ENCODE measurements at regions not wholly inside any gene's neighbourhood (a gene's known extent, or its start where the extent isn't known, plus 50 kb on each side); places are given as distances from the start of the nearest gene placed in this dataset.
A peak's percentile ranks its signal among the peaks of the same experiment; 100 is the strongest.

- H3K27ac Mint-ChIP-seq: no peak overlapping the region
- H3K9me3 Mint-ChIP-seq: peaks cover 12% of the 10 kb centered on the region
- H3K27me3 Mint-ChIP-seq: peaks cover 13% of the 10 kb centered on the region
- DNase-seq: no peak
- H3K4me3 Mint-ChIP-seq: no peak overlapping the region
- no peaks in the 10 kb centered on the region for H3K4me1 Mint-ChIP-seq
- no peaks in the 10 kb centered on the region for H3K36me3 Mint-ChIP-seq (ENCODE audit: low read depth)
- intact Hi-C loops (cut with micrococcal nuclease): no loop called here
These were observed 51.3 kb upstream of the PTPN3 start for GRCh38 chr9:109549386-109549785.

- H3K27me3 Mint-ChIP-seq: peaks cover 16% of the 10 kb centered on the region
- H3K36me3 Mint-ChIP-seq (ENCODE audit: low read depth): no peaks in the 10 kb centered on the region
- intact Hi-C loops (cut with micrococcal nuclease): no loop called here
- H3K9me3 Mint-ChIP-seq: peaks cover 12% of the 10 kb centered on the region
- no peaks in the 10 kb centered on the region for H3K4me1 Mint-ChIP-seq
- no peak overlapping the region for H3K27ac Mint-ChIP-seq
- no peak overlapping the region for H3K4me3 Mint-ChIP-seq
- DNase-seq: no peak
These were observed 53.5 kb upstream of the PTPN3 start for GRCh38 chr9:109551651-109552050.

- intact Hi-C loops (cut with micrococcal nuclease): no loop called here
- no peak for DNase-seq
- H3K36me3 Mint-ChIP-seq (ENCODE audit: low read depth): no peaks in the 10 kb centered on the region
- no peak overlapping the region for H3K27ac Mint-ChIP-seq
- H3K9me3 Mint-ChIP-seq: no peaks in the 10 kb centered on the region
- H3K4me3 Mint-ChIP-seq: no peak overlapping the region
- no peaks in the 10 kb centered on the region for H3K4me1 Mint-ChIP-seq
- H3K27me3 Mint-ChIP-seq: peaks cover 10% of the 10 kb centered on the region
These were observed 57.1 kb upstream of the PTPN3 start for GRCh38 chr9:109555215-109555614.

- intact Hi-C loops (cut with micrococcal nuclease): no loop called here
- Mint-ChIP-seq H3K27me3 (peaks cover 10% of the 10 kb centered on the region), H3K4me3 (no peak overlapping the region), H3K9me3 (no peaks in the 10 kb centered on the region), H3K27ac (no peak overlapping the region), H3K4me1 (no peaks in the 10 kb centered on the region), H3K36me3 (ENCODE audit: low read depth) (no peaks in the 10 kb centered on the region)
- DNase-seq: no peak
These were observed 58.0 kb upstream of the PTPN3 start for GRCh38 chr9:109556061-109556460.

GRCh38 chr9:109556786-109557185, 58.7 kb upstream of the PTPN3 start:
- Mint-ChIP-seq H3K27ac (no peak overlapping the region), H3K4me1 (no peaks in the 10 kb centered on the region), H3K36me3 (ENCODE audit: low read depth) (no peaks in the 10 kb centered on the region), H3K9me3 (no peaks in the 10 kb centered on the region), H3K4me3 (no peak overlapping the region), H3K27me3 (peaks cover 10% of the 10 kb centered on the region)
- intact Hi-C loops (cut with micrococcal nuclease): no loop called here
- DNase-seq: no peak

- DNase-seq: no peak
- H3K27ac Mint-ChIP-seq: no peak overlapping the region
- H3K4me3 Mint-ChIP-seq: no peak overlapping the region
- no peaks in the 10 kb centered on the region for H3K36me3 Mint-ChIP-seq (ENCODE audit: low read depth)
- no peaks in the 10 kb centered on the region for H3K4me1 Mint-ChIP-seq
- intact Hi-C loops (cut with micrococcal nuclease): no loop called here
- H3K27me3 Mint-ChIP-seq: peaks cover 8% of the 10 kb centered on the region
- H3K9me3 Mint-ChIP-seq: no peaks in the 10 kb centered on the region
These were observed 59.4 kb upstream of the PTPN3 start for GRCh38 chr9:109557481-109557880.

GRCh38 chr9:109558718-109559151, 60.6 kb upstream of the PTPN3 start:
- Mint-ChIP-seq H3K27me3 (peaks cover 11% of the 10 kb centered on the region), H3K36me3 (ENCODE audit: low read depth) (no peaks in the 10 kb centered on the region), H3K27ac (no peak overlapping the region), H3K4me1 (no peaks in the 10 kb centered on the region), H3K4me3 (no peak overlapping the region), H3K9me3 (no peaks in the 10 kb centered on the region)
- no peak for DNase-seq
- intact Hi-C loops (cut with micrococcal nuclease): no loop called here

- no peaks in the 10 kb centered on the region for H3K36me3 Mint-ChIP-seq (ENCODE audit: low read depth)
- intact Hi-C loops (cut with micrococcal nuclease): no loop called here
- DNase-seq: no peak
- no peaks in the 10 kb centered on the region for H3K9me3 Mint-ChIP-seq
- no peaks in the 10 kb centered on the region for H3K4me1 Mint-ChIP-seq
- peaks cover 17% of the 10 kb centered on the region for H3K27me3 Mint-ChIP-seq
- H3K27ac Mint-ChIP-seq: no peak overlapping the region
- no peak overlapping the region for H3K4me3 Mint-ChIP-seq
These were observed 62.5 kb upstream of the PTPN3 start for GRCh38 chr9:109560470-109561132.

GRCh38 chr9:109561137-109561536, 63.0 kb upstream of the PTPN3 start:
- intact Hi-C loops (cut with micrococcal nuclease): no loop called here
- Mint-ChIP-seq H3K4me3 (no peak overlapping the region), H3K27ac (no peak overlapping the region), H3K36me3 (ENCODE audit: low read depth) (no peaks in the 10 kb centered on the region), H3K27me3 (peaks cover 16% of the 10 kb centered on the region), H3K4me1 (no peaks in the 10 kb centered on the region), H3K9me3 (no peaks in the 10 kb centered on the region)
- no peak for DNase-seq

GRCh38 chr9:109568089-109568488, 70.0 kb upstream of the PTPN3 start:
- Mint-ChIP-seq H3K36me3 (ENCODE audit: low read depth) (no peaks in the 10 kb centered on the region), H3K4me1 (no peaks in the 10 kb centered on the region), H3K27me3 (peaks cover 39% of the 10 kb centered on the region), H3K27ac (no peak overlapping the region), H3K4me3 (no peak overlapping the region), H3K9me3 (no peaks in the 10 kb centered on the region)
- intact Hi-C loops (cut with micrococcal nuclease): no loop called here
- no peak for DNase-seq

- H3K27me3 Mint-ChIP-seq: peaks cover 39% of the 10 kb centered on the region
- DNase-seq: no peak
- no peaks in the 10 kb centered on the region for H3K9me3 Mint-ChIP-seq
- no peak overlapping the region for H3K27ac Mint-ChIP-seq
- no peak overlapping the region for H3K4me3 Mint-ChIP-seq
- no peaks in the 10 kb centered on the region for H3K4me1 Mint-ChIP-seq
- intact Hi-C loops (cut with micrococcal nuclease): no loop called here
- no peaks in the 10 kb centered on the region for H3K36me3 Mint-ChIP-seq (ENCODE audit: low read depth)
These were observed 70.6 kb upstream of the PTPN3 start for GRCh38 chr9:109568568-109569210.

- H3K4me1 Mint-ChIP-seq: no peaks in the 10 kb centered on the region
- no peaks in the 10 kb centered on the region for H3K36me3 Mint-ChIP-seq (ENCODE audit: low read depth)
- H3K27ac Mint-ChIP-seq: no peak overlapping the region
- intact Hi-C loops (cut with micrococcal nuclease): loop anchor here (1.0 to 10.0 kb wide), 3 partner anchors 244 to 643 kb away; no protein-coding TSS in a partner anchor
- DNase-seq: peak; percentile 79
- no peaks in the 10 kb centered on the region for H3K9me3 Mint-ChIP-seq
- H3K4me3 Mint-ChIP-seq: no peak overlapping the region
- peaks cover 30% of the 10 kb centered on the region for H3K27me3 Mint-ChIP-seq
These were observed 76.2 kb upstream of the PTPN3 start for GRCh38 chr9:109574061-109574882.

GRCh38 chr9:109576762-109577161, 78.7 kb upstream of the PTPN3 start:
- Mint-ChIP-seq H3K27ac (no peak overlapping the region), H3K4me1 (no peaks in the 10 kb centered on the region), H3K9me3 (no peaks in the 10 kb centered on the region), H3K4me3 (no peak overlapping the region), H3K36me3 (ENCODE audit: low read depth) (no peaks in the 10 kb centered on the region), H3K27me3 (peaks cover 11% of the 10 kb centered on the region)
- no peak for DNase-seq
- intact Hi-C loops (cut with micrococcal nuclease): loop anchor here (5.0 to 10.0 kb wide), 2 partner anchors 478 to 576 kb away; no protein-coding TSS in a partner anchor

Data from activated CD4-positive, alpha-beta T cell treated with anti-CD3 and anti-CD28 coated beads, Interleukin-2, amount 10 ng/mL, durations not matched to agents 24 days and 14 days (primary cell).